ENCODE measurements at regions not wholly inside any gene's neighbourhood (a gene's known extent, or its start where the extent isn't known, plus 50 kb on each side); places are given as distances from the start of the nearest gene placed in this dataset.
A peak's percentile ranks its signal among the peaks of the same experiment; 100 is the strongest.

- FAIRE-seq: no peak
- in situ Hi-C loops (cut with HindIII; ENCODE audit: extremely low pct_ligation_motif_present, low pct_unique_long_range_greater_than_20kb): no loop called here
Observed at GRCh38 chr2:555164-555922, 121.9 kb downstream of the TMEM18 start.

DNA sequence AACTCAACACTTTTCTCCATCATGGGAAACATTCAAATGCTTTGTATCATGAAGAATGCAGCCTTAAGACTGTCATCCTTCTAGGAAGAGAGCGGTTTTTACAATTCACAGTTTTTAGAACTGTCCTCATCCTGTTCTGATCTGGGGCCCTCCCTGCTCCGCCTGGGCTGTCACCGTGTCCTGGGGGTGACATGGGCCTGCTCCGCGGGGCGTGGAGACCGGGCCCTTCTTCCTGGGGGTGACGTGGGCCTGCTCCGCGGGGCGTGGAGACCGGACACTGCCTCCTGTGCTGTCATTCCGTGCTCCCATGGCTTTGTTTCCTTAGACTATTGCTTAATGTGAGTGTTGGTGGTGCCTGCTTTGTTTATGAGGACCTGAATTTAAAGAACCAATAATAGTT lies 122.8 kb downstream of the TMEM18 start:
- ATAC-seq (no peak), DNase-seq (ENCODE audit: low spot score) (no peak), FAIRE-seq (no peak)
- CTCF ChIA-PET (ENCODE audit: low intra/inter-chr PET ratio, low total read pairs): no interaction called here
- Histone ChIP-seq H3K27me3 (ENCODE audit: control insufficient read depth in 1 of 2, insufficient read depth in 2 of 2, low read length in 2 of 2) (peaks cover 17 to 84% of the 10 kb centered on the region in 2 experiments; a peak in 4 of 5 replicates), H3K79me2 (ENCODE audit: insufficient read depth, low read length) (no peaks in the 10 kb centered on the region), H3K4me2 (ENCODE audit: low read depth, low read length) (no peak overlapping the region), H3K9ac (ENCODE audit: insufficient read depth, low read depth, low read length) (no peak overlapping the region), H3K9me3 (ENCODE audit: low read length) (no peaks in the 10 kb centered on the region), H3K36me3 (replicated peaks in 1 of 2; ENCODE audit: control insufficient read depth in 1 of 2, insufficient read depth in 2 of 2, low read length in 2 of 2) (no peaks in the 10 kb centered on the region), H3K4me1 (ENCODE audit: insufficient read depth, low read length) (no peaks in the 10 kb centered on the region), H2AFZ (ENCODE audit: low read length) (no peak overlapping the region), H3K4me3 (replicated peaks in 1 of 3; ENCODE audit: insufficient read depth in 1 of 3, low read depth in 2 of 3, low read length in 3 of 3) (no peak overlapping the region), H4K20me1 (ENCODE audit: insufficient read depth, low read length) (no peaks in the 10 kb centered on the region), H3K27ac (ENCODE audit: extremely low read length, insufficient read depth, low read length) (no peak overlapping the region)
- 25% methylated on average over 13 of the region's 13 CpGs for WGBS (ENCODE audit: low lambda C conversion rate)
- intact Hi-C loops (cut with micrococcal nuclease; ENCODE audit: unreplicated experiment) (no loop called here), in situ Hi-C loops (cut with HindIII; ENCODE audit: extremely low pct_ligation_motif_present, low pct_unique_long_range_greater_than_20kb) (no loop called here)
- BruUV-seq (replicated peaks): no TSS peak
- POLR2A ChIA-PET: no interaction called here
- TF ChIP-seq, protein P1, sequence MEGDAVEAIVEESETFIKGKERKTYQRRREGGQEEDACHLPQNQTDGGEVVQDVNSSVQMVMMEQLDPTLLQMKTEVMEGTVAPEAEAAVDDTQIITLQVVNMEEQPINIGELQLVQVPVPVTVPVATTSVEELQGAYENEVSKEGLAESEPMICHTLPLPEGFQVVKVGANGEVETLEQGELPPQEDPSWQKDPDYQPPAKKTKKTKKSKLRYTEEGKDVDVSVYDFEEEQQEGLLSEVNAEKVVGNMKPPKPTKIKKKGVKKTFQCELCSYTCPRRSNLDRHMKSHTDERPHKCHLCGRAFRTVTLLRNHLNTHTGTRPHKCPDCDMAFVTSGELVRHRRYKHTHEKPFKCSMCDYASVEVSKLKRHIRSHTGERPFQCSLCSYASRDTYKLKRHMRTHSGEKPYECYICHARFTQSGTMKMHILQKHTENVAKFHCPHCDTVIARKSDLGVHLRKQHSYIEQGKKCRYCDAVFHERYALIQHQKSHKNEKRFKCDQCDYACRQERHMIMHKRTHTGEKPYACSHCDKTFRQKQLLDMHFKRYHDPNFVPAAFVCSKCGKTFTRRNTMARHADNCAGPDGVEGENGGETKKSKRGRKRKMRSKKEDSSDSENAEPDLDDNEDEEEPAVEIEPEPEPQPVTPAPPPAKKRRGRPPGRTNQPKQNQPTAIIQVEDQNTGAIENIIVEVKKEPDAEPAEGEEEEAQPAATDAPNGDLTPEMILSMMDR (CRISPR knock-in tag; IDR thresholded peaks at IDR 0.05): no peak
- TF ChIP-seq NR0B2 (CRISPR knock-in tag; IDR thresholded peaks at IDR 0.05) (no peak), ZSCAN25 (CRISPR knock-in tag; IDR thresholded peaks at IDR 0.05) (no peak), SUZ12 (IDR thresholded peaks at IDR 0.05; ENCODE audit: low read depth, low read length) (no peak), RFX5 (IDR thresholded peaks at IDR 0.05; ENCODE audit: low read depth, low read length) (no peak), ZNF232 (CRISPR knock-in tag; IDR thresholded peaks at IDR 0.05; ENCODE audit: borderline replicate concordance) (no peak), ZFP90 (CRISPR knock-in tag; IDR thresholded peaks at IDR 0.05; ENCODE audit: borderline replicate concordance) (no peak)

More at GRCh38 chr2:555164-555922, 121.9 kb downstream of the TMEM18 start:
- no peak for ATAC-seq
- no peak overlapping the region for H3K4me2 ChIP-seq (ENCODE audit: low read depth, low read length)
- ChIA-PET CTCF (ENCODE audit: low intra/inter-chr PET ratio, low total read pairs) (no interaction called here), POLR2A (no interaction called here)
- TF ChIP-seq MNT (IDR thresholded peaks at IDR 0.05): peak; percentile 91
- TF ChIP-seq ZNF205 (CRISPR knock-in tag; IDR thresholded peaks at IDR 0.05): no peak
- H4K20me1 ChIP-seq (ENCODE audit: insufficient read depth, low read length): no peaks in the 10 kb centered on the region
- peaks cover 17 to 84% of the 10 kb centered on the region in 2 experiments; a peak in 4 of 5 replicates for H3K27me3 ChIP-seq (ENCODE audit: control insufficient read depth in 1 of 2, insufficient read depth in 2 of 2, low read length in 2 of 2)
- no peak overlapping the region for H3K4me3 ChIP-seq (replicated peaks in 1 of 3; ENCODE audit: insufficient read depth in 1 of 3, low read depth in 2 of 3, low read length in 3 of 3)
- DNase-seq (ENCODE audit: low spot score): no peak
- no peak overlapping the region for H2AFZ ChIP-seq (ENCODE audit: low read length)
- intact Hi-C loops (cut with micrococcal nuclease; ENCODE audit: unreplicated experiment): no loop called here
- WGBS (ENCODE audit: low lambda C conversion rate): 25% methylated on average over 12 of the region's 12 CpGs
- no peak overlapping the region for H3K27ac ChIP-seq (ENCODE audit: extremely low read length, insufficient read depth, low read length)
- no peak overlapping the region for H3K9ac ChIP-seq (ENCODE audit: insufficient read depth, low read depth, low read length)
- no peaks in the 10 kb centered on the region for H3K36me3 ChIP-seq (replicated peaks in 1 of 2; ENCODE audit: control insufficient read depth in 1 of 2, insufficient read depth in 2 of 2, low read length in 2 of 2)
- no TSS peak for BruUV-seq (replicated peaks)
- no peaks in the 10 kb centered on the region for H3K9me3 ChIP-seq (ENCODE audit: low read length)
- H3K4me1 ChIP-seq (ENCODE audit: insufficient read depth, low read length): no peaks in the 10 kb centered on the region
- H3K79me2 ChIP-seq (ENCODE audit: insufficient read depth, low read length): no peaks in the 10 kb centered on the region

Measured in HepG2 (cell line).